HG03064 (cell line): ENCODE measurements at regions not wholly inside any gene's neighbourhood (a gene's known extent, or its start where the extent isn't known, plus 50 kb on each side); places are given as distances from the start of the nearest gene placed in this dataset.

Source experiments
- ATAC-seq: cut with Tn5 transposase; IDR thresholded peaks from one replicate; pipeline ENCODE4 v1.9.1; 2021; ENCODE audit warnings: low read depth; ENCODE audit not compliant: unreplicated experiment

DNA sequence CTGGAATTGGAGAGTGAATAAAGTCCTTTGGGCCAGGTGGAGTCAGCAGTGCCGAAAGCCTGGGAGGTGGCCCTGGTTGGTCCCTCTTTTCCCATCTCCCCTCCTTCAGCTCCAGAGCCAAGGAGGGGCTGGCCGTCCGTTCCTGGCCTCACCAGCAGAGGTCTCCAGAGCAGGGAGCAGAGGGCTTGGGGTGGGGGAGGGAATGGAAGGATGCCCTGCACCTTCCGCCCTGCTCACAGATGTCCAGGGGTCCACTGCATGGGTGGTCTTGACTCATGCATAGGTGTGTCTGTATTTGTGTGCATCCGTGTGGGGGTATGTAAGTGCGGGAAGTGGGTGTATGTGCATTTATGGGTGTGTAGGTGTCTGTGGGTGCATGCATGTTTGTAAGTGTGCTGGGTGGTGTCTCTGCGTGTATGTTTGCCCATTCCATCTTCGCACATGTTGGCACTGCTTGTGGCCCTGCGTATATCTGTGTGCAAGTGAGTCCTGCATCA is 201.8 kb downstream of the ZFP36L2 start:
- ATAC-seq, result no peak

DNA sequence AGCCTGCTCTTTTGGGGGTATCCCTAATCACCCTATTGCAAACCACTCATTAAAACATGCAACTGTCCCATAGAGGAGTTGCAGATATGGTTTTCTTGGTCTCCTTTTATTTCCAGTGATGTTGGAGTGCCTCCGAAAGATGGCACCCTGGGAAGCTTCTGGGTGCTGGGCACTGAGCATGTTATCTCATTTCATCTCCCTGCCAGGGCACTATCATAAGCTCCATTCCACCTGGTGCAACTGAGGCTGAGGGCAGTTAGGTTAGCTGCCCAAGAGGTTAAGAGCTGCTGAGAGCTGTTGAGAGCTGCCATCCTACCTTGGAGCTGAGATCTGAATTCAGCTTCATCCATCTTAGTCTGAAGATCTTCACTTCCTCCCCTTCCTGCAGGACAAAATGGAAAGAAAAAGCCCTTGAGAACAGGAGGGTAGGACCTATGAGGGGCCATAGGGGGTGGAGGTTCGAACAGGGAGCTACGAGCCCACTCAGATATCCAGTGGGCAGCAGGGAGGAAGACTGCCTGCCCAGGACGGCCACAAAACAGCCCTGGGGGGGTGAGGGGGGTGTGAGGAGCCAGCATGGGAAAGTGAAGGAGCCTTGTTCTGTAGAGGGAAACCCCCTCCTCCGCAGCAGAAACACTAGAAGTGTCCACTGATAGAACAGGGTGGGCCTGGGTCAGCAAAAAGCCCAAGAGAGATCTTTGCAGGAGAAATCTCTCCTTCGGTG is 202.5 kb downstream of the ZFP36L2 start:
- no peak for ATAC-seq

DNA sequence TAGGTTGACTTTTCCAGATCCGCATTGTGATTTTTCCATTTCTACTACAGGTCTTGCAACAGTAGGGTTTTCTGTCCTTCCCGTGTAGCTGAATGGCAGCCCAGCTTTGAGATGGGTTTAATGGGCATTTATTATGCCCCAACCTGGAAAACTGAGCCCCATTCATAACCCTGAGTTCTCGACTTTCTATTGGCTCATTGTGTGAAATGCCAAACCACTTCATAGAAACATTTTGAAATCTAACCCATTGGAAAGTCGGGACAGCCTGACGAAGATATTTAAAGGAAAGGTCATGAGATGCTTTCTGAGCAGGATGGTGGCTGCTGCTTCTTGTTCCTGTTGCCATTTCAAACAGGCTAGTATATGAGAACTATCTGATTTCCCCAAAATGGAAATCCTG is 203.5 kb downstream of the ZFP36L2 start:
- ATAC-seq, result no peak

DNA sequence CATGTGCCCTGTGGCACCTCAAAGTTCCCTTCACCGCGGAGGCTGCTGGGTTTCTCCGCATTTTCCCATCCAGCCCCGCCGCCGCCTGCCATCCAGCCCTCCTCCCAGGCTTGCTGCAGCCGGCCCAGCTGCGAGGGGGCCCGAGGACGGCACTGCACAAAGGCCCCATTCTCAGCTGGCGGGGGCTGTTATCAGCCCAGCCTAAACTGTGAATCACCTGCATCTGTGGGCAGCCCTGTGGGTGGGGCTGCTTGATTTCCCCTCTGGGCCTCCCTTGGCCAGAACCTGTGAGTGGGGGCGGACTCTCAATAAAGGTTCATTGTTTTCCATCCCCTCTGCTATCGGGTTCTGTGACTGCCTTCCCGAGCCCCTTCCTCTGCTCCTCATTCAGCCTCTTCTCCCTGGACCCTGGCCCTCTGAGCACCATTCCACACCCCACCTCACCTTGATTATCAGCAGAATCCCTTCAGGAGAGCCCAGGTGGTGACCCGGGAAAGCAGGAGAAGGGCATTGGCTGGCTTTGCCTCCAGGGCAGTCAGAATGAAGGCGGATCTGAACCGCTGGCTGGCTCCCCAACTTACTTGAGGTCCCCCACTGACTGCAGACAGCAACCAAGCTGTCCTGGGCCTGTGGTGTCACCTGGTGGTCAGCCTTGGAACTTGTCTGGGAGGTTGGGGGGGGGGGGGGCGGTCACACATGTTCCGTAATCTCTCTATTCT is 204.5 kb downstream of the ZFP36L2 start:
- ATAC-seq, result no peak

DNA sequence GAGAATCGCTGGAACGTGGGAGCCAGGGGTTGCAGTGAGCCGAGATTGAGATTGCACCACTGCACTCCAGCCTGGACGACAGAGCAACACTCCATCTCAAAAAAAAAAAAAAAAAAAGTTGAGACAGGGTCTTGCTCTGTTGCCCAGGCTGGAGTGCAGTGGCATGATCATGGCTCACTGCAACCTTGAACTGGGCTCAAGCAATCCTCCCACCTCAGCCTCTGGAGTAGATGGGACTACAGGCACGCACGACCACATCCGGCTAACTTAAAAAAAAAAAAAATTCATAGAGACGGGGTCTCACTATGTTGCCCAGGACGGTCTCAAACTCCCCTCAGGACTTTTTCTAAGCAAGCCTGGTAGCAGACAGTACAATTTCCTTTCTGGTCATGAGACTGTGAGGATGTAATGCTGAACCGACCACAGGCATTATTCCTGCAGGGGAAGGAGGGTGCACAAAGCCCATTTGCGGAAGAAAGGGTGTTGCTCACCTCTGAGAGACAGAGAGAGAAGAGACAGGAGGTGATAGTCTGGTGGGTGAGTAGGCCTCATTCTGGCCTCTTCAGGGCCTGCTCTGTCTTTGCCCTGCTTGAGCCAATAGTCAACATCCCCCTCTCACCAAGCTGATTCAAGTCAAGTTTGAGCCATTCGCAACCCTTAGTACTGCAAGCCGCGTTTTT is 205.3 kb downstream of the ZFP36L2 start:
- ATAC-seq, result no peak

DNA sequence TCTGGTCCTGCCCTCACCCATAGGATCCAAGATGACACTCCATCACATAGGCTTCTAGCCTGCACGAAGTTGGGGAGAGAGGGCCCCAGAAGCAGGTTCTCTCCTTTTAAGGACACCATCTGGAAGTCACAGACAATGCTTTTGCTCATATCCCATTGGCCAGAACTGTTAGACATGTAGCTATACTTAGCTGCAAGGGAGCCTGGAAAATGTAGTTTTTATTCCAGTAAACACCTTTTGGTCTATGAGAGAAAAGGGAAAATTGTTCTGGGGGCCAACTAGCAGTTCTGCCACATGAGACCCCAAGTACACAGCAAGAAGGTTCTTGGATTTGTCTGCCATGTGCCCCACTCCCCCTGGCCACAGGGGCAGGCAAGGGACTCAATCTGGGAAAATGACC is 206.1 kb downstream of the ZFP36L2 start:
- ATAC-seq, result no peak

DNA sequence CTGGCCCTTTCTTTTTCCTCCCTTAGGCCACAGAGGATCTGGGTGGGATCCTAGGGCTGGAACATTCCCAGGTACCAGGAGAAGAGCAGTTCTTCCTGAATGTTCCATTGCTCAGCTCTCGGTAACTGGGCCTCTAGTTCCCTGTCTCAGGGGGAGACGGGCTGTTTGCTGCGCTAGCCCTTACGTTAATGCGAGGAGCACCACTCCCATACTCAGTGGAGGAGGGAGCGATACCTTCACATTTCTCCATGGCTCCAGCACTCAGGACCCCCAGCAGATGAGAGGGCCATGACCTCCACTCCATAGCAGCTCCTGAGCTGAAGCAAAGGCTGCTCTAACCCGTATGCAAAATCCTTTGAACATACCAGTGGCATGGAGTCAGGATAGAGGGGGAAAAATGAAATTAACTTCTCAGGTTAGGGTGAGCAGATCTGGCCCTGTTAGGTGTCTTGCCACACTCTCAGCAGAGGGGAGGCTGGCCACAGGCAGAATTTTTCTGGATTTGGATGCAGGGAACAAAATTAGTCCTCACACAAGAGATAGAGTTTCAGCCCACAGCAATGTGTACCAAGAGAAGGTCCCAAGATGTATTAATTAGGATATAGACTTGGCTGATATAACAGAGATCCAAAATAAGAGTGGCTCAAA is 206.7 kb downstream of the ZFP36L2 start:
- no peak for ATAC-seq

DNA sequence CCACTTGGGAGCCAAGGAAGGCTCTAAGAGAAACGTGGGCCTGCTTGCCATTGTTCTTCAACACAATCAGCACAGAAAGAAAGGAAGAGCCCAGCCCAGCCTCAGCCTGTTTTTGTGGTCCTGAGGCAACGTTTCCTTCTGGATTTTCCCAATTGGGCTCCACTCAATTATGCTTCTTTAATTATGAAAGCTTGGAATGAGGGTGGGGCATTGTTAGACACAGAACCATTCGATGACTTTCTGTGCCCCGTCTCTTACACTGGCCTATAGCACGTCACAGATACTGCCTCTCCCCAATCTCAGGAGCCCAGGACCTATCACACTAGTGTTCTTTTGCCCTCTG is 207.4 kb downstream of the ZFP36L2 start:
- no peak for ATAC-seq

DNA sequence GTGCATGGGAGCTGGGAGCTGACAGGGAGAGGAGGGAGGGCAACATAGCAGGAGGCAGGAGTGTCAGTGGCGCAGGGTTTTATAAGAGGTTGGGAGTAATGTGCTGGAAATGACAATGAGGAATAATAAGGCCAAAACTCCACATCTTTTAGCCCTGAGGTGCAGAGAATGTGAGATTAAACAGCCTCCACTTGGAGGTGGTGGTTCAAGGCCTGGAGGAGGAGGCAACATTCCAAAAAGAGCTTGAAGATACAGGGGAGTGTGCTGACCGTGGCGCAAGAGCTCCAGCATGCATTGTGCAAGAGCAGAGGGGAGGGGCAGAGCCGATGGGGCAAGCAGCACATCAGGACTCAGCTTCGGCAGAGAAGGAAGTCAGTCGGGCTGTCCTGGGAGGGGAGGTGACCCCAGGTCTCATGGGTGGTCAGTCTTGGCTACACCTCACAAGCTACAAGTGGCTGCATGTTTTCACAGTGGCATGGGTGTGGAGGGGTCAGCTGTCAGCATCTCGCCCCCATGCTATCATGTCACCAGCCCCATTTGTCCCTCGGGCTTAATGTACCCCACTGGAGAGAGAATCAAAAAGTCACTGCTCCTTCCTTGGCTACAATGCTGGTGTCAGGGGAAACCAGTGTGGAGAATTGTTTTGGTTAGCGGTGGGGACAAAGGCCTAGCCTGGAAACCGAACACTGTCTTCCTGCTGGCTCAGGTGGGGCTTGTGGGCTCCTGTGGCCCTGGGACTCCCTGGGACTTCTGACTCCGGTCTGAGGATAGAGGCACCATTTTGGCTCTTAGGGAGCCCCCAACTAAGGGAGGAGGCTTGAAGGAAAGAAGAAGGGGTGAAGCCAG is 208.0 kb downstream of the ZFP36L2 start:
- no peak for ATAC-seq

DNA sequence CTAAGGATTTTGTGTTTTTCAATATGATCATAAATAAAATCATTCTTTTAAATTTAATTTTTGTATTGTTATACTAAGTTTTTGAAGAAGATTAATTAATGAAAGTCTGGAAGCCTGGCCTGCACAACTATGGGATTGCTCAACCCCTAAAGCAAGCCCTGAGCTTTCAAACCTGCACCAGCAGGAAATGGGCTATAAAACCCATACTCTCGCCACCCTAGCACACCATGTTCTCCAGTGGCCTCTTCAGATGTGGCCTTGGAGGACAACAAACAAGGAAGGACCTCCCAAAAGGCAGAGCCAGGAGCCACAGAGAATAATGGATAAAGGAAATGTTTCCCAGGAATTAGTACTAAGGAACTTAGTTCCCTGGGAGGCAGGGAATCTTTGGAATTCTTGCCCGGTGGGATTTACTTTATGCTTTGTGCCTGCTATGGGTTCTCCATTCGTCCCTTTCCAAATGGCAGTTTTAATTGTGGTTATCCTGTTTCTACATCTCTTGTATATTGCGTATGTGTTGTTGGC is 212.5 kb downstream of the ZFP36L2 start:
- no peak for ATAC-seq

DNA sequence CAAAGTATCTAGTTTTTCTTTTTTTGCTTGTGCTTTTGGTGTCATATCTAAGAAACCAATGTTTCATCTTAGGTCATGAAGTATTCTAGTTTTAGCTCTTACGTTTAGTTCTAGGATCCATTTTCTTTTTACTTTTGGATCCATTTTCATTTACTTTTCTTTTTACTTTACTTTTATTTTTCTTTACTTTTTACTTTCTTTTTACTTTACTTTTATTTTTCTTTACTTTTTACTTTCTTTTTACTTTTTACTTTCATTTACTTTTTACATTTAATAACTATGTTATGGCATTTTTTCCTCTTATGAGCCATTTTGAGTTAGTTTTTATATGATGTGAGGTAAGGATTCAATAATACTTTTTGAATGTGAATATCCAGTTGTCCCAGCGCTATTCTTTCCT is 213.4 kb downstream of the ZFP36L2 start:
- ATAC-seq, result no peak

DNA sequence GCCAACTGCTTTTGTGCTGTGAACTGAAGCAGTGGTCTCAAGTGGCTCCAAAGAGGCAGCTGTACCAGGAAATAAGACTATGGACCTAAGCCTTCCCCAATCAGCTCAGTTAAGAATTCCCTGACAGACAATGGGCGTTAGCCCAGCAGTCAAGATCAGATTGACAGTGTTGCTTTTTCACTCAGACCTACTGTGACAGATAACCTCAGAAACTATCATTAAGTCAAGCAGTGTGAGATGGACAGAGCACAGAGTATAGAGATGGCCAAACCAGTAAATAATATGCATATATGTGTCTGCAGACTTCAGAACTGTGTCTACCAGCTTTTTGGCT is 215.3 kb downstream of the ZFP36L2 start:
- no peak for ATAC-seq

DNA sequence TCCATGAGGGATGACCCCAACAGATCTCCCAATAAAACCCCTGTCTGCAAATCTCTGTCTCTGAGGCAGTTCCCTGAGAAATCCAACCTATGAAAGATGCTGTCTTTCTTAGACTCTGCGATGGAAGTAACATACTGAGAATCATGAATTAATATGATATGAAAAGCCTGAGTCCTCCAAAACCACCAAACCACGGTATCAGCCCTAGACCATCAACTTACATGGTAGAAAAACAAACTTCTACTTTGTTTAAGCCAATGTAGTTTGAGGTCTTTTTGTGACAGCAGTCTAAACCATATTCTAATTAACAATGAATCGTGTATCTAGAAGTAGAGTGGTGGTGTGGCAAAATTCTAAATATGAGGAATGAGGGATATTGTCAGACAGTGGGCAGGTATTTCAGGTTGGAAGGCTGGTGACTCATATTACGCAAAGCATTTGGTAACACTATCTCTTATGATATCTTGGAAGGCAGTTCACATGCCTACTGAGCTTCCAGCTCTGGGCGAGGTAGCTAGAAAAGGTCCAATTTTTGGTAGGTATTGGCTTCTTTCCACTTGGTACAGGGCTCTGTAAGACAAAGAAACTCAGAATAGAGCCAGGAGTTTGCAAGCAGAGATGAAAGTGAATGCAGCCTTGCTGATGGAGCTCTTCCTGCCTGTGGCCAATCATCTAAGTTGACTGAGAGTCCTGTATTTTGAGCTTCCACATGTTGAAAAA is 215.8 kb downstream of the ZFP36L2 start:
- no peak for ATAC-seq

DNA sequence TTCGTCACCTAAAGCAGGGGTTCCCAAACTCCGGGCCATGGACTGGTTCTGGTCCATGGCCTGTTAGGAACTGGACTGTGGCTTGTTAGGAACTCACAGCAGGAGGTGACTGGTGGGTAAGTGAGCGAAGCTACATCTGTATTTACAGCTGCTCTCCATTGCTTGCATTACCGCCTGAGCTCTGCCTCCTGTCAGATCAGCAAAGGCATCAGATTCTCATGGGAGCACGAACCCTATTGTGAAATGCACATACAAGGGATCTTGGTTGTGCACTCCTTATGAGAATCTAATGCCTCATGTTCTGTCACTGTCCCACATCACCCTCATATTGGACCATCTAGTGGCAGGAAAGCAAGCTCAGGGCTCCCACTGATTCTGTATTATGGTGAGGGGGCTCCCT is 217.0 kb downstream of the ZFP36L2 start:
- no peak for ATAC-seq

DNA sequence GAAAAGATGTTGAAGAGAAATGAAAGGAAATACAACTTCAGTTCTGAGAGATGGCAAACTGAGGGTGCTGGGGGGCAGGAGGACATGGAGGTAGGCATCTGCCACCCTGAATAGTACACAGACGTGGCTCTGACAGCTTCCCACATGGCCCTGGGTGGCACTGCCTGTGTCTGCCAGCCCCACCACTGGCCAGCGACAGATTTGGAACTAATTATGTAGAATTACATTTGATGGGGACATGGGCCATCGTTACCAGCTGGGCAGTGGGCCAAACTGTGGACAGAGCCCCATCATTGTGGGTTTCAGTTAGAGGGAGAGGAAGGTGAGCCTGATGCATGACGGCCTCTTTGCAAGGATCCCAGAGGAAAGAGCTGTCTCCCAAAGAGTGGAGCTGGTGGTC is 216.0 kb upstream of the HAAO start:
- no peak for ATAC-seq

DNA sequence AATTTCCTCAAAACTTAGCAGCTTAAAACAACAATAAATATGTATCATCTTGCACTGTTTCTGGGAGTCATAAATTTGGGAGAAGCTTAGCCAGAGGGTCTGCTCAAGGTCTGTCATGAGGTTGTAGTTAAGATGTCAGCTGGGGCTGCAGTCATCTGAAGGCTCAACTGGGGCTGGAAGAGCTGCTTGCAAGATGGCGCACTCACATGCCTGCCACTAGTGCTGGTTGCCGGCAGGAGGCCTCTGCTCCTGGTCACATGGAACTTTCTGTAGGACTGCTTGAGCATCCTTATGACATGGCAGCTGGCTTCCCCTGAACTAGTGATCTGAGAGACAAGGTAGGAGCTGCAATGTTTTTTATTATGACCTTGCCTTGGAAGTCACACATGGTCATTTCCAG is 215.5 kb upstream of the HAAO start:
- no peak for ATAC-seq

DNA sequence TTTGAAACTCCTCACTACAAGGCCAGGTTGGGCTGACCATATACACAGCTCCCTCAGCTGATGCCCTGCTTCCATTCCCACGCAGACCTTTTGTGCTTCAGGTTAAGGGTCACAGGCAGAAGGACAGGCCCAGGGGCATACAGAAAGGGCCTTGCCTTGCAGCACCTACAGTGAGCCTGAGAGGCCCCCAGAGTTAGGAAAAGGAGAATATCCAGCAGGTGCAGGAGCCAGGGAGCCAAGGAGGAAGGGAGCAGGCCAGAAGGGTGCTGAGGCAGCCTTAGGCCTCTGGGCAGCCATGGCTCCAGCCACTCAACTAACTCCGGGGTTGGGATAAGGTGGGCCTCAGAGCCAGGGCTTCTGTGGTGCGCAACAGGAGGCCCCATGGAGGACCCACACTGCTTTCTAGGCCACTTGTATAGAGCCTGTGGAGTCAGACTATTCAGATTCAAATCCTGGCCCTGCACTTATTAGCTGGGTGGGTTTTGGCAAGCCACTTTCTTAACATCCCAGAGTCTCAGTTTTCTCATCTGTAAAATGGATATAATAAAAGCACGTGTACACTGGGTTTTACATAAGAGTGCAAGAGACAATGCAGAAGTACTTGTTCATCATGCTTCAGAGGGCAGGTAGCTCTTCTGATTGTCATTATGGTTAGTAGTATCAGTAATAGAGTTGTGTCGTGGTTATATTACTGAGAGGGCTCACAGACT is 214.6 kb upstream of the HAAO start:
- ATAC-seq, result no peak

DNA sequence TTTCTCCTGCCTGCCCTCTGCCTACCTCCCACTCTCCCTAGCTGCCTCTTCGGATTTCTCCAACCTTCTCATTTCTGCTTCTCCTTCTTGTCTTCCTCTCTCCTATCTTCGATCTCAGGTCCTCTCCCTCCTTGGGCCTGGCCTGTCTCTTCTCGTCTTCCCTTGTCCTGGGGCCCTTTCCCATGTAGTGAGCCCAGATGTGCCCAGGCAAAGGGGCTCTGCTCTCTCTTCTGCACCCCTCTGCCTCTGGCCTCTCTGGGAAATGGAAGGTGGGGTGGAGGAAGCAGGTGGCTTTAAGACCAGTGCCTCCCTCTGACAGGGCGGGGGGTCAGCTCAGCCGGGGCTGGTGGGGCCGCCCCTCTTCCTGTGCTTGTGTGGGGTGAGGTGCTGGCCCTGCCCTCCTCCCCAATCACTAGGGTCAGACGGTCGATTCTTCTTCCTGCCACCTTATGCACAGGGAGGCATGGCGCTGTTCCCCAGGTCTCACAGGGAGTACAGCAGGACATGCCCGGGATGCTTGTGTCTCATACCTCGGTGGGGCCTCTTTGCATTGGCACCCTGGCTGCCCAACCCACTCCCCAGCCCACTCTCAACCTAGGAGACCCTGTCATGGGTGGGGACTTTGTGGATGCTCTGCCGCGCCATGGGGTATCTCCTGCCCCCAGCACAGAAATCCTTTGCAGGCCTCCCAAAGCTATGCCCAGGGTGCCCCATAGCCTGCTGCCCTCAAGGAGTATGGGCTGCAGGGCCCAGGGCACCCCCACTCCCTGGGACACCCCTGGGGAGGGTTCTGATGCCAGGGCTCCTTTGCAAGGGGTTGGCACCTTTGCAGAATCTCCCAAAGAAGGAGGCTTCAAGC is 213.8 kb upstream of the HAAO start:
- ATAC-seq, result no peak
